ENCODE measurements at regions not wholly inside any gene's neighbourhood (a gene's known extent, or its start where the extent isn't known, plus 50 kb on each side); places are given as distances from the start of the nearest gene placed in this dataset.

GRCh38 chr9:107992271-107992670 is 502.7 kb upstream of the KLF4 start:
- Histone ChIP-seq H3K18ac (ENCODE audit: low read depth, low read length) (no peak overlapping the region), H4K8ac (ENCODE audit: low read depth in 2 of 2, low read length in 2 of 2) (no peak overlapping the region), H2AK9ac (replicated peaks; ENCODE audit: low read depth, low read length, poor library complexity) (no peak overlapping the region), H3K4me2 (ENCODE audit: low read depth, low read length) (no peak overlapping the region), H2BK5ac (ENCODE audit: low read depth, low read length, poor library complexity, severe bottlenecking) (no peak overlapping the region), H3K4ac (ENCODE audit: low read depth, low read length) (no peak overlapping the region), H3K9ac (ENCODE audit: low read depth, low read length) (no peak overlapping the region), H3K23ac (ENCODE audit: low read depth, low read length) (no peak overlapping the region), H3K27me3 (ENCODE audit: control insufficient read depth, insufficient read depth, low read length) (no peaks in the 10 kb centered on the region), H3K36me3 (ENCODE audit: control insufficient read depth, insufficient read depth, low read length) (no peaks in the 10 kb centered on the region), H4K20me1 (ENCODE audit: insufficient read depth, low read length) (no peaks in the 10 kb centered on the region), H3K4me3 (ENCODE audit: insufficient read depth, low read depth, low read length) (no peak overlapping the region), H2AFZ (replicated peaks; ENCODE audit: low read length, poor library complexity) (no peak overlapping the region), H3K79me1 (ENCODE audit: low read depth in 1 of 2, low read length in 2 of 2) (no peaks in the 10 kb centered on the region), H4K91ac (ENCODE audit: insufficient read depth, low read depth, low read length) (no peak overlapping the region), H3K9me3 (ENCODE audit: control insufficient read depth, insufficient read depth, low read length) (no peaks in the 10 kb centered on the region), H3K56ac (ENCODE audit: extremely low read depth, insufficient read depth, low read length) (no peak overlapping the region), H2BK20ac (ENCODE audit: low read depth, low read length) (no peak overlapping the region), H3K4me1 (ENCODE audit: control insufficient read depth, insufficient read depth, low read length) (no peaks in the 10 kb centered on the region; the same call in 1 of the 2 replicates), H2BK15ac (ENCODE audit: low read depth, low read length) (no peak overlapping the region), H3K9me1 (ENCODE audit: insufficient read depth, low read length) (no peaks in the 10 kb centered on the region), H2BK120ac (ENCODE audit: low read depth, low read length) (no peak overlapping the region), H3K14ac (replicated peaks; ENCODE audit: low read depth, low read length) (no peak overlapping the region), H2AK5ac (ENCODE audit: low read depth, low read length) (no peak overlapping the region), H4K5ac (ENCODE audit: low read depth, low read length) (no peak overlapping the region), H3K27ac (ENCODE audit: insufficient read depth, low read length) (no peak overlapping the region)
- intact Hi-C loops (cut with micrococcal nuclease) (no loop called here), in situ Hi-C loops (cut with MboI; ENCODE audit: low sequenced_read_pairs) (no loop called here), dilution Hi-C loops (cut with HindIII; ENCODE audit: low sequenced_read_pairs, unreplicated experiment) (no loop called here)
- no peak for ATAC-seq (ENCODE audit: low read depth)
- DNase-seq = no peak
- POLR2A ChIA-PET (ENCODE audit: unreplicated experiment) = no interaction called here
- no CpG with 5 or more reads among the region's 2 CpGs for WGBS, 2 experiments (ENCODE audit: extremely low coverage in 2 of 2, insufficient read length in 1 of 2)
- CTCF ChIA-PET = no interaction called here
- no TSS peak for BruUV-seq (replicated peaks)
- no peak for TF ChIP-seq SMC3 (IDR thresholded peaks at IDR 0.05; ENCODE audit: low read depth, low read length)
- no peak for TF ChIP-seq NFE2L2 (IDR thresholded peaks at IDR 0.05; ENCODE audit: low read depth, low read length)
- TF ChIP-seq, protein P1, sequence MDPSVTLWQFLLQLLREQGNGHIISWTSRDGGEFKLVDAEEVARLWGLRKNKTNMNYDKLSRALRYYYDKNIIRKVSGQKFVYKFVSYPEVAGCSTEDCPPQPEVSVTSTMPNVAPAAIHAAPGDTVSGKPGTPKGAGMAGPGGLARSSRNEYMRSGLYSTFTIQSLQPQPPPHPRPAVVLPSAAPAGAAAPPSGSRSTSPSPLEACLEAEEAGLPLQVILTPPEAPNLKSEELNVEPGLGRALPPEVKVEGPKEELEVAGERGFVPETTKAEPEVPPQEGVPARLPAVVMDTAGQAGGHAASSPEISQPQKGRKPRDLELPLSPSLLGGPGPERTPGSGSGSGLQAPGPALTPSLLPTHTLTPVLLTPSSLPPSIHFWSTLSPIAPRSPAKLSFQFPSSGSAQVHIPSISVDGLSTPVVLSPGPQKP (IDR thresholded peaks at IDR 0.05; ENCODE audit: borderline replicate concordance, low read depth, low read length) = no peak
